Neural cell (in vitro differentiated cells): ENCODE measurements at regions not wholly inside any gene's neighbourhood (a gene's known extent, or its start where the extent isn't known, plus 50 kb on each side); places are given as distances from the start of the nearest gene placed in this dataset.

Source experiments
- H2AFZ ChIP-seq: fragments of 200-600, 300-800 bp; sonication (generic), shearing (Covaris generic); 2 replicates; pipeline ENCODE4 v1.6.0; 2014; ENCODE audit warnings: low read depth, mild to moderate bottlenecking, antibody characterized with exemption, low read length, moderate library complexity
- H3F3A ChIP-seq: fragments of 200-600 bp; shearing (Covaris generic); 2 replicates; pipeline ENCODE4 v1.6.1; 2016; ENCODE audit warnings: mild to moderate bottlenecking, moderate library complexity, mixed read lengths, antibody characterized with exemption, low read length; ENCODE audit not compliant: insufficient read depth, poor library complexity, severe bottlenecking
- H3K27ac ChIP-seq: fragments of 200-600, 300-800 bp; sonication (generic), shearing (Covaris generic); 2 replicates; pipeline ENCODE4 v1.5.1; 2014; ENCODE audit warnings: mild to moderate bottlenecking, low read length, moderate library complexity
- H3K27me3 ChIP-seq: fragments of 300-800, 200-600 bp; sonication (generic), shearing (Covaris generic); 2 replicates; pipeline ENCODE4 v1.6.0; 2014; ENCODE audit warnings: mild to moderate bottlenecking, low read depth, low read length, moderate library complexity; ENCODE audit not compliant: insufficient read depth
- H3K36me3 ChIP-seq: fragments of 300-800, 200-600 bp; sonication (generic), shearing (Covaris generic); 2 replicates; pipeline ENCODE4 v1.5.1; 2014; ENCODE audit warnings: mild to moderate bottlenecking, antibody characterized with exemption, low read length, moderate library complexity; ENCODE audit not compliant: insufficient read depth
- H3K4me2 ChIP-seq: fragments of 300-800, 200-600 bp; sonication (generic), shearing (Covaris generic); 2 replicates; pipeline ENCODE4 v1.6.0; 2014; ENCODE audit warnings: mild to moderate bottlenecking, low read length
- H3K4me3 ChIP-seq: fragments of 300-800, 200-600 bp; sonication (generic), shearing (Covaris generic); 2 replicates; pipeline ENCODE4 v1.5.1; 2014; ENCODE audit warnings: mild to moderate bottlenecking, low read length, moderate library complexity
- H3K79me2 ChIP-seq: fragments of 200-600 bp; shearing (Covaris generic); replicated peaks from 2 replicates; pipeline ENCODE4 v1.6.0; 2014; ENCODE audit warnings: mild to moderate bottlenecking, low read length, moderate library complexity; ENCODE audit not compliant: insufficient read depth
- H3K9ac ChIP-seq: fragments of 300-800, 200-600 bp; sonication (generic), shearing (Covaris generic); 2 replicates; pipeline ENCODE4 v1.6.1; 2016; ENCODE audit warnings: mild to moderate bottlenecking, low read length, mixed read lengths
- H3K9me2 ChIP-seq: fragments of 200-600 bp; shearing (Covaris generic); 2 replicates; pipeline ENCODE4 v1.6.1; 2016; ENCODE audit warnings: mild to moderate bottlenecking, low read length, mixed read lengths; ENCODE audit not compliant: insufficient read depth
- H3K9me3 ChIP-seq: fragments of 200-600, 300-800 bp; sonication (generic), shearing (Covaris generic); 2 replicates; pipeline ENCODE4 v1.6.1; 2016; ENCODE audit warnings: mild to moderate bottlenecking, mixed run types, low read length, moderate library complexity, mixed read lengths
- H4K20me1 ChIP-seq: fragments of 200-600 bp; shearing (Covaris generic); 2 replicates; pipeline ENCODE4 v1.6.1; 2016; ENCODE audit warnings: mild to moderate bottlenecking, mixed run types; ENCODE audit not compliant: insufficient read depth
- EP300 ChIP-seq: fragments of 450-650 bp; conservative IDR thresholded peaks from 2 replicates; pipeline ENCODE4 v1.6.1; 2014; ENCODE audit warnings: antibody characterized with exemption, mild to moderate bottlenecking, moderate library complexity; ENCODE audit not compliant: poor library complexity, severe bottlenecking
- EZH2 ChIP-seq: fragments of 200-600, 300-800 bp; shearing (Covaris generic), sonication (generic); IDR thresholded peaks from 2 replicates; pipeline ENCODE4 v1.6.1; 2014; ENCODE audit warnings: antibody characterized with exemption, low read length, borderline replicate concordance, mild to moderate bottlenecking; ENCODE audit not compliant: insufficient read depth, poor library complexity, severe bottlenecking
- MXI1 ChIP-seq: fragments of 450-650 bp; conservative IDR thresholded peaks from 2 replicates; pipeline ENCODE4 v1.6.1; 2014; ENCODE audit warnings: antibody characterized with exemption, mild to moderate bottlenecking; ENCODE audit not compliant: poor library complexity, severe bottlenecking
- POLR2AphosphoS5 ChIP-seq: IDR thresholded peaks from 2 replicates; pipeline ENCODE4 v1.6.1; 2012
- RAD21 ChIP-seq: fragments of 450-650 bp; conservative IDR thresholded peaks from 2 replicates; pipeline ENCODE4 v1.6.1; 2014; ENCODE audit warnings: antibody characterized with exemption, mild to moderate bottlenecking, moderate library complexity
- SMC3 ChIP-seq: fragments of 450-650 bp; conservative IDR thresholded peaks from 2 replicates; pipeline ENCODE4 v1.6.1; 2014; ENCODE audit warnings: antibody characterized with exemption, mild to moderate bottlenecking, moderate library complexity; ENCODE audit not compliant: poor library complexity
- TAF1 ChIP-seq: IDR thresholded peaks from 2 replicates; pipeline ENCODE4 v1.6.1; 2012; ENCODE audit warnings: low read depth
- TF ChIP-seq, protein P1 (sequence below): fragments of 450-650 bp; IDR thresholded peaks from 2 replicates; pipeline ENCODE4 v1.5.1; 2014; ENCODE audit warnings: antibody characterized with exemption, mild to moderate bottlenecking, moderate library complexity; ENCODE audit not compliant: poor library complexity, severe bottlenecking
- TF ChIP-seq, protein P2 (sequence below): IDR thresholded peaks from 2 replicates; pipeline ENCODE4 v1.6.1; 2012; ENCODE audit warnings: borderline replicate concordance

DNA sequence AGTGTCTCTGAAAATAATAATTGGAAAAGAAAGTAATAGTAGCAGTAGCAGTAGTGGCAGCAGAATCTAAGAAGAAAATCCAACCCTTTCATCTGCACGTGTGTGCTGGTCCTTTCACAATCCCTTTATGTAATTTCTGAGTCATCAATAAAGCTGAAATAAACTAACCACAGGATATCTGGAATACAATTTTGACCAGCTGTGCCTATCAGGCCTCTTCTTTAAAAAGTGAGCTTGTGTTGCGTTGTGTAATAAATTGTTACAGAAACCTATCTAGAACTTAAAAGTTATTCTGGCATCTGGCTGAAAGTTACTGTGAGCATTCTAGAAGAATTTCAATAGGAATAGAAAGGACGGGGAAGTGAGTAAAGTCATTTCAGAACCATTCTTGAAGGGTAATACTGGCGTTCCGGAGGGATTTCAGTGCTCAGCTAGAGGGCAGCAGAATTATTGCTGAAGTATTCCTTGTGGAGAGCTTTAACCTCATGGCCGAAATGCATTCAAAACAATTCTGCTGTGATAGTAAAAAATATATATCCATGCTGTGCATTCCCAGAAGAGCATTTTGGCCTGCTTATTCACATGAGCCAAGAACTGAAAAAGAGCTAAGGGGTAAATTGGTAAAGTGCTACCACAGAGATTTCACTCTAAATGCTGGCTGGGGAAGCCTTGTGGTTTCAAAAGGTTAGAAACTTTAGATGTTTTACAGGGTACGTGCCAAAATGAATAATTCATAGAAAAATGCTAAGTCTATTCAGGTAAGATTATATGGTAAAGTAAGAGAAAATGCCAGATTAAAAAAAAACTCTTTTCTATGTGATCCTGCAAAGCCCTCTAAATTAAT is 260.6 kb downstream of the NKX6-1 start:
- Histone ChIP-seq H4K20me1 (no peaks in the 10 kb centered on the region), H3F3A (no peaks in the 10 kb centered on the region), H3K9me3 (no peaks in the 10 kb centered on the region), H3K27ac (no peak overlapping the region), H2AFZ (no peak overlapping the region), H3K9ac (no peak overlapping the region), H3K4me3 (no peak overlapping the region), H3K9me2 (no peaks in the 10 kb centered on the region), H3K36me3 (no peaks in the 10 kb centered on the region), H3K27me3 (no peaks in the 10 kb centered on the region), H3K4me2 (no peak overlapping the region), H3K79me2 (no peaks in the 10 kb centered on the region)
- TF ChIP-seq RAD21, result no peak

DNA sequence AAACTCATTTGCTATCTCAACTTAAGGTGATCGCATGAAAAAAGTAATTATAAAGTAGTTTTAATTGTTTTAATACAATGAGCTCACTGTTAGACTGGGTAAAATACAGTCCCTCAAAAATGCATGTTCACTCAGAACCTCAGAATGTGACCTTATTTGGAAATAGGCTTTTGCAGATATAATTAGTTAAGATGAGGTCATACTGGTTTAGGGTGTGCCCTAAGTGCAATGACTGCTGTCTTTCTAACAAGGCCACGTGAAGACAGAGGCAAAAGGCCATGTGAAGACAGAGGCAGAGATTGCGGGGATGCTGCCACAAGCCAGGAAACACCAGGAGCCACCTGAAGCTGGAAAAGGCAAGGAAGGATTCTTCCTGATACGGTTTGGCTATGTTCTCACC is 262.1 kb downstream of the NKX6-1 start:
- H3F3A ChIP-seq, result no peaks in the 10 kb centered on the region
- no peaks in the 10 kb centered on the region for H3K9me3 ChIP-seq
- no peak overlapping the region for H2AFZ ChIP-seq
- no peaks in the 10 kb centered on the region for H4K20me1 ChIP-seq
- no peak overlapping the region for H3K27ac ChIP-seq
- no peaks in the 10 kb centered on the region for H3K9me2 ChIP-seq
- H3K4me2 ChIP-seq, result no peak overlapping the region
- no peak overlapping the region for H3K9ac ChIP-seq
- no peaks in the 10 kb centered on the region for H3K79me2 ChIP-seq
- no peaks in the 10 kb centered on the region for H3K36me3 ChIP-seq
- H3K4me3 ChIP-seq, result no peak overlapping the region
- no peaks in the 10 kb centered on the region for H3K27me3 ChIP-seq
- TF ChIP-seq, protein P1, sequence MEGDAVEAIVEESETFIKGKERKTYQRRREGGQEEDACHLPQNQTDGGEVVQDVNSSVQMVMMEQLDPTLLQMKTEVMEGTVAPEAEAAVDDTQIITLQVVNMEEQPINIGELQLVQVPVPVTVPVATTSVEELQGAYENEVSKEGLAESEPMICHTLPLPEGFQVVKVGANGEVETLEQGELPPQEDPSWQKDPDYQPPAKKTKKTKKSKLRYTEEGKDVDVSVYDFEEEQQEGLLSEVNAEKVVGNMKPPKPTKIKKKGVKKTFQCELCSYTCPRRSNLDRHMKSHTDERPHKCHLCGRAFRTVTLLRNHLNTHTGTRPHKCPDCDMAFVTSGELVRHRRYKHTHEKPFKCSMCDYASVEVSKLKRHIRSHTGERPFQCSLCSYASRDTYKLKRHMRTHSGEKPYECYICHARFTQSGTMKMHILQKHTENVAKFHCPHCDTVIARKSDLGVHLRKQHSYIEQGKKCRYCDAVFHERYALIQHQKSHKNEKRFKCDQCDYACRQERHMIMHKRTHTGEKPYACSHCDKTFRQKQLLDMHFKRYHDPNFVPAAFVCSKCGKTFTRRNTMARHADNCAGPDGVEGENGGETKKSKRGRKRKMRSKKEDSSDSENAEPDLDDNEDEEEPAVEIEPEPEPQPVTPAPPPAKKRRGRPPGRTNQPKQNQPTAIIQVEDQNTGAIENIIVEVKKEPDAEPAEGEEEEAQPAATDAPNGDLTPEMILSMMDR, result no peak
- TF ChIP-seq TAF1 (no peak), POLR2AphosphoS5 (no peak), MXI1 (no peak)

DNA sequence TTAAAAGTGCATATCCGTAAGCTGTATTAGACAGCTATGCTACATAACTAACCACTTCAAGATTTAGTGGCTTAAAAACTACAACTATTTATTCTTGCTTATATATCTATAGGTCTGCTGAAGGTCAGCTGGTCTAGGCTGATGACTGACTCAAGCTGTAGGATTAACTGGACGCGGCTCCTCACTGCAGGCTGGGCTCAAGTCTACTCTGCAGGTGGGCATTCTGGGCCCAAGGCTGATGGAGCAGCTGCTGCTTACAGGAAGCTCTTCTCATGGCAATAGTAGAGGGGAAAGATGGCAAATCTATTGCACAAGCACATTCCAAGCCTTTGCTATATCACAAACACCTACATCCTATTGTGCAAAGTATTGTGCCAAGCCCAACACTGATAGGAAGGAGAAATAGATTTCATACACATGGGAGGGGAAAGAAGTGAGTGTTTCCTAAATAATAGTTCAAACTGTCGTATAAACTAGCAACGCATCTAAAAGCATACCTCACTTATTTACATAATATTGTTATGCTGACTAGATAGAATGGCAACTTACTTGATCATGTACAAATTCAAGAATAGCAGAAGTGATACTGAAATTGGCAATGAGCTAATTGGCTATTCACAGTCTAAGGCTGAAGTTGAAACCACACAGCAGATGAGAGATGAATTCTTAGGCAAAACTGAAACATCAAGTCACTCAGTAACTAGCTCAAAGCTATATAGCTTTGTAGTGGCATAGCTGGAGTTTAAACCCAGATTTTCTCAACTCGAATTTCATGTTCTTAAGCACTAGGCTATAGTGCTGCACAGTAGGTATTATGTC is 263.8 kb downstream of the NKX6-1 start:
- no peak overlapping the region for H3K4me3 ChIP-seq
- H4K20me1 ChIP-seq, result no peaks in the 10 kb centered on the region
- no peaks in the 10 kb centered on the region for H3K79me2 ChIP-seq
- no peak overlapping the region for H3K27ac ChIP-seq
- no peaks in the 10 kb centered on the region for H3K9me3 ChIP-seq
- TF ChIP-seq EP300, result no peak
- TF ChIP-seq EZH2, result no peak
- no peak for TF ChIP-seq RAD21
- TF ChIP-seq, protein P1, result no peak
- TF ChIP-seq, protein P2, sequence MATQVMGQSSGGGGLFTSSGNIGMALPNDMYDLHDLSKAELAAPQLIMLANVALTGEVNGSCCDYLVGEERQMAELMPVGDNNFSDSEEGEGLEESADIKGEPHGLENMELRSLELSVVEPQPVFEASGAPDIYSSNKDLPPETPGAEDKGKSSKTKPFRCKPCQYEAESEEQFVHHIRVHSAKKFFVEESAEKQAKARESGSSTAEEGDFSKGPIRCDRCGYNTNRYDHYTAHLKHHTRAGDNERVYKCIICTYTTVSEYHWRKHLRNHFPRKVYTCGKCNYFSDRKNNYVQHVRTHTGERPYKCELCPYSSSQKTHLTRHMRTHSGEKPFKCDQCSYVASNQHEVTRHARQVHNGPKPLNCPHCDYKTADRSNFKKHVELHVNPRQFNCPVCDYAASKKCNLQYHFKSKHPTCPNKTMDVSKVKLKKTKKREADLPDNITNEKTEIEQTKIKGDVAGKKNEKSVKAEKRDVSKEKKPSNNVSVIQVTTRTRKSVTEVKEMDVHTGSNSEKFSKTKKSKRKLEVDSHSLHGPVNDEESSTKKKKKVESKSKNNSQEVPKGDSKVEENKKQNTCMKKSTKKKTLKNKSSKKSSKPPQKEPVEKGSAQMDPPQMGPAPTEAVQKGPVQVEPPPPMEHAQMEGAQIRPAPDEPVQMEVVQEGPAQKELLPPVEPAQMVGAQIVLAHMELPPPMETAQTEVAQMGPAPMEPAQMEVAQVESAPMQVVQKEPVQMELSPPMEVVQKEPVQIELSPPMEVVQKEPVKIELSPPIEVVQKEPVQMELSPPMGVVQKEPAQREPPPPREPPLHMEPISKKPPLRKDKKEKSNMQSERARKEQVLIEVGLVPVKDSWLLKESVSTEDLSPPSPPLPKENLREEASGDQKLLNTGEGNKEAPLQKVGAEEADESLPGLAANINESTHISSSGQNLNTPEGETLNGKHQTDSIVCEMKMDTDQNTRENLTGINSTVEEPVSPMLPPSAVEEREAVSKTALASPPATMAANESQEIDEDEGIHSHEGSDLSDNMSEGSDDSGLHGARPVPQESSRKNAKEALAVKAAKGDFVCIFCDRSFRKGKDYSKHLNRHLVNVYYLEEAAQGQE, result no peak
- TF ChIP-seq SMC3, result no peak
- no peak for TF ChIP-seq POLR2AphosphoS5
- TF ChIP-seq TAF1, result no peak
- H3K36me3 ChIP-seq, result no peaks in the 10 kb centered on the region
- no peaks in the 10 kb centered on the region for H3F3A ChIP-seq
- no peak overlapping the region for H3K9ac ChIP-seq
- H3K27me3 ChIP-seq, result no peaks in the 10 kb centered on the region
- no peak overlapping the region for H2AFZ ChIP-seq
- H3K4me2 ChIP-seq, result no peak overlapping the region
- no peaks in the 10 kb centered on the region for H3K9me2 ChIP-seq
